ENCODE measurements at regions not wholly inside any gene's neighbourhood (a gene's known extent, or its start where the extent isn't known, plus 50 kb on each side); places are given as distances from the start of the nearest gene placed in this dataset.
A peak's percentile ranks its signal among the peaks of the same experiment; 100 is the strongest.

GRCh38 chrX:150165776-150166610 is 197.1 kb upstream of the MAMLD1 start:
- no peak for DNase-seq

GRCh38 chrX:150167482-150168324 is 195.4 kb upstream of the MAMLD1 start:
- DNase-seq: no peak

DNA sequence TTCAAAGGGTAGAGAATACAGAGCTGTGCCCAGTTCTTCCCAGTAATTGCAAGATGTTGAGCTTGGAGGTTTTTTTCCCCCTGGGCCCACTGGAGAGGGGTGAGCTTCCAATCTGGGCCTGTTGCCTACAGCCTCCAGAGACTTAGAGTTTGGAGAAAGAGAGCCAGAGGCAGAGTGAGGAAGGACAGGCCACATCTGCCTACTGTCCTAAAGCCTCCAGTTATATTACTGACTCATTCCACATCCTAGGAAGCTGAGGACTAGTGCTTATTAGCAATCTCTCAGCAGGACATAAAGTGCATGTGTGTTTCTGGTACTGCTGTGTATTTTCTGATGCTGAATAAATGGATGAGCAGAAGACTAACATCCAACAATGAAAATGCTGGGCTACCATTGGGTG is 181.0 kb upstream of the MAMLD1 start:
- no peak for DNase-seq

DNA sequence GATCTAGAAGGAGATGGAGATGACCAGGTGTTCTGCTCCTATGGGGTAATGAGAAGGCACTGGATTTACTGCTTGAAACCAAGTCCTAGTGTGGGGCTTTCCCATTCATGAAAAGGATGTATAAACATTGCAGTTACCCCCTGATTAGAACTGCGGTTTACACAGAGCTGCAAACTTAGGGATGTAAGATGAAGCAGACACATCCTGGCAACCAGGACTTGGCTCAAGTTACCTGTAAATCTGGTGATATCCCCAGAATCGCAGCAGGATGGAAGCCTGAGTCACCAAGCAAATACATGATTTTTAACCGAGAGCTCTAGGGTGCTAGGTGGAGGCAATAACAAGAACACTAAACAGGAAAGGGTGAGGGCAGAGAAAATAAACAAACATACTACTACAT is 178.6 kb upstream of the MAMLD1 start:
- DNase-seq: no peak

- no peak for DNase-seq
Observed at GRCh38 chrX:150185766-150186165, 177.4 kb upstream of the MAMLD1 start.

- DNase-seq: no peak
Observed at GRCh38 chrX:150192816-150193215, 170.3 kb upstream of the MAMLD1 start.

DNA sequence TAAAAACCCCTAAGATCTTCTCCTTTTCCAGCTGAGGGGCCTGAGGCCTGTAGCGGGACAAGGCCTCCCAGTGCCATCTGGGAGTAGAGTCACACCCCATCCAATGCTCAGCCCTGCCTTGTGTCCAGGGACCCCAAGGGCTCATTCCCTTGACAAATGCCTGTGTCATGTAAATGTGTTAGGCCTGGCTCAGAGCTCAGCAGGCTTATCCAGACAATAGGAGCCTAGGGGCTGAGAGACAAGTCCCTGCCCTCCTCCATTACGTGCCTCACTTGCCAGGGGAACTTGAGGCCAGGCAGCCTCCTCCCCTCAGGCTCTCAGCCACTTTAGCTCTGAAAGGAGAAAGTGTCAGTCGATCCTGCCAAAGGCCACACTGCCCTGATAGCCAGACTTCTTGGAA is 166.8 kb upstream of the MAMLD1 start:
- DNase-seq: no peak

DNA sequence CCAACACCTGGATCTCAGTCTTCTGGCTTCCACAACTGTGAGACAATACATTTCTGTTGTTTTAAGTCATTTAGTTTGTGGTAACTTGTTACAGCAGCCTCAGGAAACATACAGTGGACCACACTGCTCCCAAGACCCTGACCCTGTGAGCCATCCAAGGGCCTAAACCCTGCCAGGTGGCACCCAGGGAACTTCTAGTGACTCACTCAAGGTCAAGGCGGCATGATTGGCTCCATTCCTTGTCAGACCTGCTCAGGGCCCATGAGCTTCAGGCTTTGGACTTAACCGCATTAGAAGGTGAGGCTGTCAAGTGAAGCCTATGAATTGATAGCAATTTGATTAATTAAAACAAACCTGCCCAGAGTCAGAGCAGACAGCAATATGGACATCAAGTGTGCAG is 165.7 kb upstream of the MAMLD1 start:
- DNase-seq: no peak

GRCh38 chrX:150198776-150199175 is 164.3 kb upstream of the MAMLD1 start:
- no peak for DNase-seq

DNA sequence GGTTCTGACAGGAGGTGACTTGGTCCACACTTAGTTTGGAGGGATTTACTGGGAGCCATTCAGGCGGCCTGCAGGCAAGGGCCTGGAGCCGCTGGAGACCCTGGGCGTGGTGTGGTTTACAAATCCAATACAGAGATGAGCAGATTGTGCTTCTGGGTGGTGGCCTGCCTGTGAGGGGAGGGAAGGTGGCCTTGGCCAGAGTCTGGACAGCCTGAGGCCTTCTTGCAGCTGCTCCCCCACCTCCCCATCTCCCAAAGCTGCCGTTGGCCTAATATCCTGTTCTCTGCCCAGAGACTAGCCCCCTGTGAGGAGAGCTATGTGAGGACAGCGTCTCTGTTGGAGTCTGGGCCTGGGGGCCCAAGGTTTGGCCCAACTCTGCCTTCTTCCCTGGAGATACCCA is 163.9 kb upstream of the MAMLD1 start:
- DNase-seq: no peak

DNA sequence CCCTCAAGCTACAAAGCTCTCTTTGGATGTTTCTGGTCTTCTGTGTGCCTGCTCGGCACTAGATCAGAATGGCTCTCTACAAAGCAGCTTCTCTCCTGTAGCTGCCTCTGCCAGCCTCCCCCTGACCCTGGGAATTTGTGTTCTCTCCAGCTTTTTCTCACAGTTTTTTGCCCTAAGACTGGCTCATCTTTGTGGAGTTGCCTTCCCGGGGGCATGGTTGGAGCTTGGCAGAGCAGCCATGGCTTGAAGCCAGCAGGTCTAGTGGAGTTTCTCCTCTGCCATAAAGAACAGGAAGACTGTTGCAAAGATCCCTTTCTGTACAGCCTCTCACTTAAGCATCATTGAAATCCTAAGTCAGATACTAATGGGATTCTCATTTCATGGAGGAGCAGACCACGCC is 163.3 kb upstream of the MAMLD1 start:
- DNase-seq: no peak

DNA sequence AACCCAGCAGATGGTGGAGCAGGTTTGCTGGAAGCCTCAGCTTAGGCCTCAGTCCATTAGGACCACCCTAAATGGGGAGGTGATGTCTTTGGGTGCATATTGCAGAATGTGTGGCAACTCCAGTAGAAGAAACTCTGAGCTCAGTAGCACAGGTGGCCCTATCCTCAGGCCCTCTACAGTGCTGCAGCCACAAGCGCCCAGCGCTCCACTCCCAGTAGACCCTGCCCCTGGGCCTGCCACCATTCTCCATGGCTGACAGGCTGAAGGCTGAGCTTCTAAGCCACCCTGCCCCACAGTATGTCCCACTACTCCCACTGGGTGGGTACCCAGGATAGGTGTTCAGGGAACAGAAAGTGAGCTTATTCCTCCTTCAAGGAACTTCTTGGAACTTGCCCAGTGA is 162.8 kb upstream of the MAMLD1 start:
- no peak for DNase-seq

DNA sequence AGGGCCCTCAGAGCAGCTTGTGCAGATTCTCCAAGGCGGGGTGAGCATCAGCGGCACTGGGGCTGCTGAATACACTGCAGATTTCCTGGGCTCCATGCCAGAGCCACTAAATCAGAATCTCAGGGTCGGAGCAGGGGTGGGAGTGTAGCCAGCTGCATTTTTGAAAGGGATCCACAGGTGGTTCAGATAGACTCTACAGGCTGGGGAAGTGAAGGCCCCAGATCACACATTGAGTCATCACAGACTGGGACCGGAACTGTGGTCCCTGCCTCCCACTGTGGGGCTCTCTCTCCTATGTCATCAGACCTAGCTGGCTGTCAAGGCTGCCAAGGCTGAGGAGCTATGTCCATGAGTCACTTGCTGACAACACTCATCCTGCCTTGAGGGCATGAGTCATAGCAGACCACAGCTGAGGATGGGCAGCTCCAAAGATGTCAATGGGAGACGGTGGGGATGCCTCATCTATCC is 162.3 kb upstream of the MAMLD1 start:
- peak; percentile 39 for DNase-seq

DNA sequence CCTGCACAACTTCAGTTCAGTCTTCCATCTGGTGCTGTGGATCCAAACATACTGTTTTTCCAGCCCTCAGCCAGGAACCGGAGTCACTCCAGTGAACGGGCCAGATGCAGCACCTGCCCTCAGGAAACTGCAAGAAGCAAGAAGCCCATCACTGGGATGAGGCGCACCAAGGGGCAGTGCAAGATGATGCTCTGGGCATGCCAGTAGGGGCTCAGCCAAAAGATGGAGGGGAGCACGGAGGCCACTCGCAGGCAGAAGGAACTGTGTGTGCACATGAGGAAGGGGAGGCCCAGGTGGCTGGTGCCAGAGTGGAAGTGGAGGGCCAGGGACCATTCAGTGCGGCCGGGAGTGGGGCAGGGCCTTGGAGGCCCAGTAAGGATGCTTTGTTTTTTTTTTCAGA is 161.7 kb upstream of the MAMLD1 start:
- DNase-seq: no peak

DNA sequence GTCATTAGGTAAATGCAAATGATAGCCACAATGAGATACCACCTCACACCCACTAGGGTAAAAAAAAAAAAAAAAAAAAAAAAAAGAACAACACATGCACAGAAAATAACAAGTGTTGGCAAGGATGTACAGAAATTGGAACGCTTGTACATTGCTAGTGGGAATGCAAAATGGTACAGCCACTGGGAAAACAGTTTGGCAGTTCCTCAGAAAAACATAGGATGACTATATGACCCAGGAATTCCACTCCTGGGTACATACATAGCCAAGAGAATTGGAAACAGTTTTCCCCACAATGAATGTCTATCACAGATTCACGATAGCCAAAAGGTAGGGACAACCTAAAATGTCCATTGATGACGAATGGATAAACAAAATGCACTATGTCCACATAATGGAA is 161.3 kb upstream of the MAMLD1 start:
- DNase-seq: no peak

- no peak for DNase-seq
Observed at GRCh38 chrX:150202641-150203247, 160.4 kb upstream of the MAMLD1 start.

DNA sequence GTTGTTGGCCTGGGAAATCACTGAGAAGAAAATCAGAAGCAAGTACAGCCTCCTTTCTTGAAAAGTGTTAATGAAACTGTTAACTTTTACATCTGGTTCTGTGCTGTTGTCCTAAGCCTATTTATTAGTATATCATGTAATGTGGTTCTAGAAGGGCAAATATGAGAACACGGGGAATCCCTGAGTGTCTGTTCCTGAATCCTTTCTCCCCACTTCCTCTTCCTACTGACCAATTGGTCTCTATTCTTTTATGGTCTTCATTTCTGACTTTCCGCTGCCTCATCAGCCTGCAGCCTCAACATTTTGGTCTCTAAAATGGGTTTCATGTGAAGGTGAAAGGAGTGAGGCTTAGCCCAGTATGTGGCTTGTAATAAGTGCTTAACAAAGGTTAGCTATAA is 159.9 kb upstream of the MAMLD1 start:
- no peak for DNase-seq

GRCh38 chrX:150205011-150205410 is 158.1 kb upstream of the MAMLD1 start:
- DNase-seq: no peak

GRCh38 chrX:150207733-150208132 is 155.4 kb upstream of the MAMLD1 start:
- DNase-seq: no peak

GRCh38 chrX:150211988-150212387 is 151.1 kb upstream of the MAMLD1 start:
- DNase-seq: no peak

DNA sequence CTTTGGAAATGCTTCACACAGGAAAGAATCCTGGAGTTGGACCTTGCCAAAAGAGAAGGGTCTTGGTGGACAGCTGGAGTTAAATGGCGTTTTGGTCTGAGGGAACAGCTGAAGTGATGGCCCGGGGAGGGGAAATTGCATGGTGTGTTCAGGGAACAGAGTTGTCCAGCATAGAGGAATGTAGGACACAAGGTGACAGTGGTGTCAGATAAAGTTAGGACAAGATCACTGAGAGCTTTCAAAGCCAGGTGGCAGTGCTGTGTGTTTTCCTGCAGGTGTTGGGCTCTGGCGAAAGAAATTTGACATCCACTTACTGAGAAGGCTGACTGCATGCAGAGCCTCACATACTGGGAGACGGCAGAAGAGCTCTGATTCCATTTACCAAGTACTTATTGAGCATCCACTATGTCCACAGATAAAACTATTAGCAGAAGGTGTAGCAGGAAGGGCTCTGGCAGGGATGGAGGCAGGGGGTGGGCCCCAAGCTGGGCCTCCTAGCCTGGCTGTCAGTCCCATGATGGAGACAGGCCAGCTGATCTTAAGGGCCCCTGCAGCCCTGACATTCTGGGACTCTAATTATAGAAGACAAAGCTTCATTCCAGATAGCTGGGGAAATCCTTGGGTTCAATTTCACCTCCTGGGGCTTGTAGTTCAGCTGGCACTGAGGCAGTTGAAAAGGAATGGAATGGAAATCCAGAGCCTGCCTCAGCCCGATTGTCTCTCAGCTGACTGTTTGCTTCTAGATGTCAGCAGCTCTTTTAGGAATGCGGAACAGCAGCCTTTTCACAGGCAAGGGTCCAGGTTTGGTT is 150.2 kb upstream of the MAMLD1 start:
- DNase-seq: no peak

- no peak for DNase-seq
Observed at GRCh38 chrX:150213481-150214030, 149.6 kb upstream of the MAMLD1 start.
